G401 (cell line): ENCODE measurements at regions not wholly inside any gene's neighbourhood (a gene's known extent, or its start where the extent isn't known, plus 50 kb on each side); places are given as distances from the start of the nearest gene placed in this dataset.
A peak's percentile ranks its signal among the peaks of the same experiment; 100 is the strongest.

Source experiments
- DNase-seq: peaks from one replicate; pipeline ENCODE4 v3.0.0-alpha.2; 2015; ENCODE audit warnings: low spot score
- in situ Hi-C: cut with HindIII; loops from 2 replicates; pipeline ENCODE4 v1.10.0; 2016; ENCODE audit warnings: low sequenced_read_pairs, mixed read lengths

DNA sequence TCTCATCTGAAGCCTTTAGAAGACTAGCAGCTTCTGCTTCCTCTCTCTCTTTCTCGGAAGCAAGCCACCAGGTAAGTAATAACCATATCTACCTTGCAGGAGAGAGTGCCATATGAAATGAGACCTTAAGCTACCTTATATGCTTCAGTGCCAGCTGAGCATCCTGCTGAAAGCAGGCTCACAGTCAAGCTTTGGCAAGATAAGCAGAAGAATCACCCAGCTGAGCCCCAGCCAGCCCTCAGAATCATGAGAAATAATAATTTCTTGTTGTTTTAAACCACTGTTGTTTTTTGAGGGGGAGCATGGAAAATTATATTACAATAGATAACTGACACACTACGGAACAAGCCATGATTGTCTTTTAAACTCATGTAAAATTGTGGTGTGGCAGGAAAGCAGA lies 514.4 kb downstream of the MBD2 start:
- DNase-seq: no peak
- in situ Hi-C loops: no loop called here

GRCh38 chr18:53702480-53702879 lies 522.0 kb downstream of the MBD2 start:
- no peak for DNase-seq
- in situ Hi-C loops: no loop called here

DNA sequence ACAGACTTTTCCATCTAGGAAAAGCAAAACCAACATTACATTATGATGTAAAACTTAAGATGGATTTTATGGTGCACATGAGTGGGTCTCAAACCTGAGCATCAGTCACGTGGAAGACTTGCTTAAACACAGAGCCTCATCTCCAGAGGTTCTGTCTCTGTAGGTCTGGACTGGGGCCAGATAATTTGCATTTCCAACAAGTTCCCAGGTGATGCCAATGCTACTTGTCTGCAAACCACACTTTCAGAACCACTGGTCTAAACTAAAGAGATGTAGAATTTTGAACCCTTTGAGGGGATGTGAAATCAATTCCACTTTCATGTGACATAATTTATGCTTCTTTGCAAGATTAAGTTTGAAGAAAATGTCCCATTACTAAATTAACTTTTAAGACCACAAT lies 522.8 kb downstream of the MBD2 start:
- in situ Hi-C loops: no loop called here

GRCh38 chr18:53698907-53699306 lies 525.6 kb downstream of the MBD2 start:
- DNase-seq: peak; percentile 6

More for the DNA sequence above, 522.8 kb downstream of the MBD2 start:
- DNase-seq: no peak

DNA sequence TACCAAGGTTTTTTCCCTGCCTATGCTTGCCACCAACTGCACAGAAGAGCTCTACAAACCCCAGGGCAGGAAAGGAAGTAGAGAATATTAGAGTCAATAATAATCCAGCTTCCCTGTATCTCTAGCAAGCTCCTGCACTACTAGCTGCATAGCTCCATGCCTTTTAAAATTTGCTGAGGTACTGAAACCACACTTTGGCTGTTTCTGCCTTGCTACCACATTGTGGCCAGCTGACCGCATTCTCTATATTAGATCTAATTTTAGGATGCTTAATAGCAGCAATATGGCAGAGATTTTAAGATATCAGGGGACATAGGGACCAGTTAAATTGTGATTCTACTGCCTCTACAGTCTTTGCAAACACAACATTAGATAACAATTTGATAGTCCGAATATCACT lies 534.6 kb downstream of the MBD2 start:
- DNase-seq: no peak
- in situ Hi-C loops: no loop called here

More at GRCh38 chr18:53698907-53699306, 525.6 kb downstream of the MBD2 start:
- in situ Hi-C loops: no loop called here

DNA sequence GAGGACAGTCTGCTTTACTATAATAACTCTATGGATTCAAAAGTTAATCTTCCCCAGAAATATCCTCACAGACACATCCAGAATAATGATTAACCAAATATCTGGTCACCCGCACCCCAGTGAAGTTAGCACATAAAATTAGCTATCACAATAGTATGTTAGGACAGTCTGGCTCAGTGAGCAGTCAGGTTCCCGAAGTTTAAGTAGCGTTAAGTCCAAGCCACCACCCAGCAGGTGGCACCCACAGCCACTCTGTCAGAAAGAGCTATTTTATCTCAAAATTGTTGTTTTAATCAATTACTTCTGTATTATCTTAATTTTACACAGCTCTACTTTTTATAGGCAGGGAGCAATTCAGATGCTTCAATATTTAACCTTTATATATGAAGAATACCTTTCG lies 537.5 kb downstream of the MBD2 start:
- no peak for DNase-seq
- in situ Hi-C loops: no loop called here

DNA sequence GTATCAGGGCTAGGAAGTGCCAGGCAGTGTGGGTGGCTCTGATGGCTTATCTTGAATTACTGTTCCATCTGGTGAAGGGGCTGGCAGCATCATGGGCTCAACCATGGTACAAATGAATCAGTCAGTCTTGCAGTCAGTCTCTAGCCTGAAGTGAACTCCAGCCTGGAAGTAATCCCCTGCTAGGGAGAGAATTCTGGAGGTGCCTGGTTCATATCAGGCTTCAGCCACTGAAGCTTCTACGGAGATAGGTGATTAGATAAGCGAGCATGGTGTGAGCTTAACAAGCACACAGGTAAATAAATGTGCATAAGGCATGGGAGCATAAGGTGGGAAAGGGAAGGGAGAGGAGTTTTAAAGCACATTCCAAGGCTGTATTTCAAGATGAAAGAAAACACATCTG lies 541.7 kb downstream of the MBD2 start:
- DNase-seq: no peak
- in situ Hi-C loops: no loop called here

- no peak for DNase-seq
- in situ Hi-C loops: no loop called here
Observed at GRCh38 chr18:53677480-53677879, 547.0 kb downstream of the MBD2 start.

GRCh38 chr18:53665701-53666100 lies 558.8 kb downstream of the MBD2 start:
- in situ Hi-C loops: no loop called here
- DNase-seq: no peak

DNA sequence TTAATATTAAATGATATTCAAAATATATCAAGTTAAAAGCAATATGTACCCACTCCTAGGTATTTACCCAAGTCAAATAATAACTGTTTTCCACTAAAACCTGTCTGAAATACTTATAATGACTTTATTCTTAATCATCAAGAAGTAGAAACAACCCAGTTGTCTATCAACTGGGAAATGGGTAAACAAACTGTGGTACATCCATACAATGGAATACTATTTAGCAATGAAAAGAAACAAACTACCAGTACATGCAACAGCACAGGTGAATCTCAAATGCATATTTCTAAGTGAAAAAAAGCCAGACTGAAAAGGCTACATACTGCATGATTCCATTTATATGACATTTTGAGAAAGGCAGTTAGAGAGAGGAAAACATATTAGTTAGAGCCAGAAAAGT lies 559.9 kb downstream of the MBD2 start:
- DNase-seq: no peak
- in situ Hi-C loops: no loop called here

- in situ Hi-C loops: no loop called here
- no peak for DNase-seq
Observed at GRCh38 chr18:53660306-53660705, 564.2 kb downstream of the MBD2 start.

DNA sequence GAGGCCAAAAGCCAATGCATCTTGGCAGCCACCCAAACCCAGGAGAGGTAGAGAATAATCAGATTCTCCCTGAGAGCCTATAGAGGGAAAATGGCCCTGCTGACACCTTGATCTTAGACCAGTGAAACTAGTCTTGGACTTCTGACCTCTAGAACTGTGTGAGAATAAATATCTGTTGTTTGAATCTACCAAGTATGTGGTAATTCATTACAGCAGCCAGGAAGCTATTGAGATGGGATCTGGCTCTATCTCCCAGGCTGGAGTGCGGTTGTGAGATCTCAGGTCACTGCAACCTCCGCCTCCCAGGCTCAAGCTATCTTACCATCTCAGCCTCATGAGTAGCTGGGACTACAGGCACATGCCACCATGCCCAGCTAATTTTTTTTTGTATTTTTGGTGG lies 567.2 kb downstream of the MBD2 start:
- in situ Hi-C loops: no loop called here
- no peak for DNase-seq

- DNase-seq: no peak
- in situ Hi-C loops: no loop called here
Observed at GRCh38 chr18:53649621-53650020, 574.8 kb downstream of the MBD2 start.

- in situ Hi-C loops: no loop called here
- DNase-seq: no peak
Observed at GRCh38 chr18:53644799-53645471, 579.5 kb downstream of the MBD2 start.

- no peak for DNase-seq
- in situ Hi-C loops: no loop called here
Observed at GRCh38 chr18:53639687-53640086, 584.8 kb downstream of the MBD2 start.

- in situ Hi-C loops: no loop called here
- DNase-seq: no peak
Observed at GRCh38 chr18:53629337-53629736, 595.1 kb downstream of the MBD2 start.

- in situ Hi-C loops: no loop called here
- DNase-seq: no peak
Observed at GRCh38 chr18:53625997-53626599, 598.4 kb downstream of the MBD2 start.

GRCh38 chr18:53610957-53611356 lies 613.5 kb downstream of the MBD2 start:
- in situ Hi-C loops: no loop called here
- no peak for DNase-seq

DNA sequence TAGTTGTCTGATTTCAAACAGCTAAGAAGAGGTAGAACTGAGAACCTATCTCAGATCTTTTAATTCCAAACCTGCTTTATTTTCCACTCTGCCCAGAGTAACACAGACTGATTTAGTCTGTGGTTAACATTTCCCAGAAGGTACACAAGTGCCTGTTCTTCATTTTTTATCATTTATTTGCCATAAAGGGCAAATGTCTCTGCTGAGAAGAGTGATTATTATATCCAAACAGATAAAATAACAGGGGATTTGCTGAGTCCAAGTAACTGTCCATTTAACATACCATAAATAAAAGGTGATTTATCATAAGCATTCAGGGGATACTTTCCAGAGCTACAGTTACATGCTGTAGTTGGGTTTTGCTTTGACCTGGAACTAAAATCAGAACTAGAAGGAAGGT lies 617.7 kb downstream of the MBD2 start:
- DNase-seq: no peak
- in situ Hi-C loops: no loop called here

GRCh38 chr18:53605198-53605597 lies 619.3 kb downstream of the MBD2 start:
- in situ Hi-C loops: no loop called here
- DNase-seq: no peak

GRCh38 chr18:53603276-53603675 lies 621.2 kb downstream of the MBD2 start:
- in situ Hi-C loops: no loop called here
- DNase-seq: no peak
